ENCODE measurements at regions not wholly inside any gene's neighbourhood (a gene's known extent, or its start where the extent isn't known, plus 50 kb on each side); places are given as distances from the start of the nearest gene placed in this dataset.
"Not testable (repeated sequence)": the region's sequence is repeated elsewhere in the genome, so short reads cannot be mapped to it uniquely, and the experiment has no call there.

GRCh38 chr18:56316727-56317126 lies 321.7 kb downstream of the TXNL1 start:
- no peak for DNase-seq (ENCODE audit: low read depth, low spot score)

- no peak for DNase-seq (ENCODE audit: low read depth, low spot score)
These were observed 323.0 kb downstream of the TXNL1 start for GRCh38 chr18:56315363-56315762.

- no peak for DNase-seq (ENCODE audit: low read depth, low spot score)
These were observed 324.0 kb downstream of the TXNL1 start for GRCh38 chr18:56314396-56314795.

DNA sequence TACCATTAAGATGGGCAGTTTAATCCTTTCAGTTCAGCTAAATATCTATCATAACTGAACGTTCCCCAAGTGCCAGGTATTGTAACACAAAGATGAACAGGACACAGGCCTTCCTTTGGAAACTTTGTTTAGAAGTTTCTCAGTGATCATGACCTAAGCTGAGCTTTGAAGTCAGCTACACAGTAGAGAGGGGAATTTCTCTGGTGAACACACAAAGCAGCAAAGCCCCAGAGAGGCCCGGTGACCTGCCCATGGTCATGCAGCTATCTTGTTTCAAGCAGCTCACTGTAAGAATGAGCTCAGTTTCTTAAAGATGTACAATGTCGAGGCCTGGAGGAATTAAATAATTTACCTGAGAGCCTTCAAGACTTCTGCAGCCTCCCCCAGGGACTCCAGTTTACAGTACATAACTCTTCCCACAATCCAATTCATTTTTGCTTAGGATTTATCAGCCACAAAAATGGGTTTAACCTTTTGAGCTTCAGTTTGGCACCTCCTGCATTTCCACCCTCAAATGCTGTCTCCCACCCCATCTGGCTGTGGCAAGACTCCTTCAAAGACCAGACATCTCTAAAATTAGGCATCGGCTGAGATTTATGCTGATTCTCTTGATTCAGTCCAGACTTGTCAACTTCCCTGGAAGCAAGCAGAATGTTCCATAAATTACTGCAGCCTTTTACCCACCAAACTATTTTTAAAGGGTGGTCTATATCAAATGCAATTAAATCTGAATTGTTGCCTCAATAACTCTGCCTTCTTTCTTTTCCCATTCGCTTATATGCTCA lies 325.6 kb downstream of the TXNL1 start:
- DNase-seq (ENCODE audit: low read depth, low spot score) = no peak

- DNase-seq (ENCODE audit: low read depth, low spot score) = no peak
These were observed 329.3 kb downstream of the TXNL1 start for GRCh38 chr18:56309104-56309503.

- peak; percentile 17 for DNase-seq (ENCODE audit: low read depth, low spot score)
These were observed 330.8 kb downstream of the TXNL1 start for GRCh38 chr18:56307354-56308170.

DNA sequence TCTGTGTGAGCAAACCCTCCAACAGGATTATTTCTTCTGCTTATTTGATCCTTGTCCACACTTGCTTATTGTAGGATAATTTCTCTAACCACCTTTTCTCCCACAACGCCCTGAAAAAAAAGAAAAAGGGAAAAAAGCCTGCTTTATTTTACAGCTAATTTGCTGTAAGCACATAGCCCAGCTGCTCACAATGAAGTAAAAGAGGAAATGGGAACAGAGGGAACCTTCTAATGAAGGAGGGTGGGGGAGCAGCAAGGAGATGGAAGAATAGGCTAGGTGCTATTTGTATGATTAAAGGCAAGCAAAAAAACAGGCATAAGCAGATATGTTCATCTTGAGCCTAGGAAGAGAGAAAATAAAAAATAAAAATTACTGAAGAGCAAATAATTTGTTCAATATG lies 331.6 kb downstream of the TXNL1 start:
- no peak for DNase-seq (ENCODE audit: low read depth, low spot score)

- no peak for DNase-seq (ENCODE audit: low read depth, low spot score)
These were observed 332.8 kb downstream of the TXNL1 start for GRCh38 chr18:56305583-56305982.

GRCh38 chr18:56302156-56302555 lies 336.2 kb downstream of the TXNL1 start:
- no peak for DNase-seq (ENCODE audit: low read depth, low spot score)

DNA sequence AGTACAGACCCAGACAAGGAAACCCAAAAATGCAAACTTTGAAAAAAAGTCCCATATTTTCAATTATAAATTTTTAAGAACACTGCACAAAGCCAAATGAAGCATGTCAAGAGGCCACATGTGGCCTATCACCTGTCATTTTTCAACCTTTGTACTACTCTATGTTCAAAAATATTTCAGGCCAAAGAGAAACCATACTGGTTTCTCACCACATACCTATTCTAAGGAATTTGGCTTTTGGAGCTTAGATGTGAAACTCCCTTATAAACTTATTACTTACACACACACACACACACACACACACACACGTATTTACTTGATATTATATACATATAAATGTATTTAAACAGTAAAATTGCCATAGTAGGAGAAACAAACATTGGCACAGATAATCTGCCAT lies 338.7 kb downstream of the TXNL1 start:
- DNase-seq (ENCODE audit: low read depth, low spot score) = no peak

DNA sequence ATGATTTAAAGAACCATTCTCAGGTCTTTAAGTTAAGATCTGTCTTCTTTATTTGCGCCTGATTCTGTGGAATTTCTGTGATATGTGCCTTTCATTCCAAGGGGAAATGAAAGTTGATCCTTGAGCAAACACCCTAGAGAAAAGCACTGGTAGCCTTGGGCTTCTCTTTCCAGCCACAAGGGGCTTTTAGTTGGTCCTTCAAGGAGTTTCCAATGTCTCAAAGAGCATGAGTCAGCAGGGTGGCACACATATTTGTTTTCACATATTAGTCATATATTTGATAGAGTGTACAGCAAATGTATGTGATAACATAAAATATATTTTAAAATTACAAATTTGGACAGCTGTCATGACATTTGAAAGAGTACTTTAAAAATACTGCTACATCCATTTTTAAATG lies 339.5 kb downstream of the TXNL1 start:
- DNase-seq (ENCODE audit: low read depth, low spot score) = no peak

DNA sequence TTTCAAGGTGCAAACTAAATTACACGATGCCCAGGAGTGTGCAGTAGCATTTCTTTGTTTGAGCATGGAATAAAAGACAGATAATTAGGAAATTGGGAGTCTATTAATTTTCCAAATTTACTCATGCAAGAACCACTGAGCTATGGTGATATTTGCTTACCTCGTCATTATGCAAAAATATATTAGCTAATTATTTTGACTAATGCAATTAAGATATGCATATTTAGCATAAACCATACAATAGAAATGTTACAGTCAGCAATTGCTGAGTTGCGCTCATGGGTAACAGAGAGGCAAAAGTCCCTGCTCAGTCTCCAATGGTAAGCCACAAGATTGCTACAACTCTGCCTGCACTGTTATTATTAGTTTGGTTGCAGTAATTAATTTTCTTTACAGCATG lies 342.0 kb downstream of the TXNL1 start:
- DNase-seq (ENCODE audit: low read depth, low spot score) = no peak

DNA sequence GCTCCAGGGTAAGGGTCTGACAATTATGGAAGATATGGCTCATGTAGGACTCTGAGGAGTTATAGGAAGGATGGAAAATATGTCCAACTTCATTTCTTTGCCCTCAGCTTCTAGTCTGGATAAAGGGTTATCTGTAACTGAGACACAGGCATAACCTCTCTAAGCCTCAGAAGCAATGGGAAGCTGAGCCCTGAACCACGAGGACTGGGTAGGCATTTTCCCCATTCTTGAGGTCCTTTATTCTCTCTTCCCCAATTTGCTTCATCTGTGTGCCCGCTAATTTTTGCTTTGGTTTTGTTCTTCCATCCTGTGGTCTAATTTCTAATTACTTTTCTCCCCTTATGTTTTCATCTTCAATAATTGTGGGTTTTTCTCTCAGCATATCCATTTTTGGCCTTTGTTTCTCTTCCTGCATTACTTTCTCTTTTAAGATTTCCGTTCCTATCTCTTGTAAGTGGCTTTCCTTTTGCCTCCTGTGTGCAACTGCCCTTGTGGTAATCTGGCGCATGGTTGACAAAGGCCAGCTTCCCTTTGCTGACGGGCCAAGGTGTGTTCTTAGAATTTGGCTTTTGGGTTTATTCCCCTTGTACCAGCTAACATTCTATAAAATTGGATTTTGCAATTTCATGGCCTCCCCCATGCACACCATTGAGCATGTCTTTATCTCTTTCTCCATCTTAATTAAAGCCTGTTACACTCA lies 343.8 kb downstream of the TXNL1 start:
- no peak for DNase-seq (ENCODE audit: low read depth, low spot score)

GRCh38 chr18:56291294-56291693 lies 347.1 kb downstream of the TXNL1 start:
- no peak for DNase-seq (ENCODE audit: low read depth, low spot score)

GRCh38 chr18:56289381-56289780 lies 349.0 kb downstream of the TXNL1 start:
- no peak for DNase-seq (ENCODE audit: low read depth, low spot score)

GRCh38 chr18:56286775-56287325 lies 351.5 kb downstream of the TXNL1 start:
- DNase-seq (ENCODE audit: low read depth, low spot score) = no peak

DNA sequence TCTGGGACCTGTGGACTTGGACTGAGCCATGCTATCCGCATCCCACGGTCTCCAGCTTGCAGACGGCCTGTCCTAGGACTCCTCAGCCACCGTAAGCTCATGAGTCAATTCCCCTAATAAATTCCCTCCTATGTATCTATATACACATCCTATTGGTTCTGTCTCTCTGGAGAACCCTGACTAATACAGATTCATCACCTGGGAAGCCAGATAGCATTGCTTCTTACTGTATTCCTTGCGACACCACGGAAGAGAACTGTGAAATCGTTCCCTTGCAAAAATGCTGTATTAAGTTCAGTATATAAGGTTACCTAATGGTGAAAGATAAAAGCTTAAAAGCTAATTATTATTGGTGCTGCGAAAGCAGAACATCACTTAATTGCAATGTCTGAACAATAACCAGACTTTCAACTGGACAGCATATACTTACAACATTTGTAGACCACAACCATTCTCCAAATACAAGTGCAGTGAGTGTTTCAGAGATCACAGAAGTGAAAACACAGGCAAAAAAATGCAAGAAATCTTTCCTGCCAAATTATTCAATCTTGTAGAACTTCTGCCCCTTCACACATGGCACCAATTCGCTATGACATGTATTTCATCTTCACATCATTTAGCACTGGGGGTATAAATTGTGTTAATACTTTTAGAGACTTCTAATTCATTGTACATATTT lies 352.9 kb downstream of the TXNL1 start:
- no peak for DNase-seq (ENCODE audit: low read depth, low spot score)

- DNase-seq (ENCODE audit: low read depth, low spot score) = no peak
These were observed 354.1 kb downstream of the TXNL1 start for GRCh38 chr18:56284319-56284718.

DNA sequence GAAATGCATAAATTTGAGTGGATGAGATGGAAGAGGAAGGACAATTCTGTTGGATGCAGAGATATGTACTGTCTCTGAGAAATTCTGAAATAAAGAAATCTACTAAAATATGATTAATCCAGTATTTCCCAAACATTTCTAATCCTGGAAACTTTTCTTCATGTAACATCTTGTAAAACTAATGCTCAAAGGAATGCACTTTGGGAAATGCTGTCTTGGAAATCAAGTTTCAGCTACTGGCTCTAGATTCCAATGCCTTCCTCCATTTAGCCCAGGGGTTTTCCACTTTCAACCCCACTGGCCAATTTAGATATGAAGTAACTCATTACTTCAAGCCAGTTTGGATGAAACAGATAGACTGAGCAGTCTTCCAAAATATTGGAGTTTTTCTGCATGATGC lies 355.1 kb downstream of the TXNL1 start:
- DNase-seq (ENCODE audit: low read depth, low spot score) = no peak

- DNase-seq (ENCODE audit: low read depth, low spot score) = no peak
These were observed 355.9 kb downstream of the TXNL1 start for GRCh38 chr18:56282234-56283104.

GRCh38 chr18:56279816-56280215 lies 358.6 kb downstream of the TXNL1 start:
- DNase-seq (ENCODE audit: low read depth, low spot score) = not testable (repeated sequence)
